ENCODE measurements at regions not wholly inside any gene's neighbourhood (a gene's known extent, or its start where the extent isn't known, plus 50 kb on each side); places are given as distances from the start of the nearest gene placed in this dataset.

- TF ChIP-seq, protein P1, sequence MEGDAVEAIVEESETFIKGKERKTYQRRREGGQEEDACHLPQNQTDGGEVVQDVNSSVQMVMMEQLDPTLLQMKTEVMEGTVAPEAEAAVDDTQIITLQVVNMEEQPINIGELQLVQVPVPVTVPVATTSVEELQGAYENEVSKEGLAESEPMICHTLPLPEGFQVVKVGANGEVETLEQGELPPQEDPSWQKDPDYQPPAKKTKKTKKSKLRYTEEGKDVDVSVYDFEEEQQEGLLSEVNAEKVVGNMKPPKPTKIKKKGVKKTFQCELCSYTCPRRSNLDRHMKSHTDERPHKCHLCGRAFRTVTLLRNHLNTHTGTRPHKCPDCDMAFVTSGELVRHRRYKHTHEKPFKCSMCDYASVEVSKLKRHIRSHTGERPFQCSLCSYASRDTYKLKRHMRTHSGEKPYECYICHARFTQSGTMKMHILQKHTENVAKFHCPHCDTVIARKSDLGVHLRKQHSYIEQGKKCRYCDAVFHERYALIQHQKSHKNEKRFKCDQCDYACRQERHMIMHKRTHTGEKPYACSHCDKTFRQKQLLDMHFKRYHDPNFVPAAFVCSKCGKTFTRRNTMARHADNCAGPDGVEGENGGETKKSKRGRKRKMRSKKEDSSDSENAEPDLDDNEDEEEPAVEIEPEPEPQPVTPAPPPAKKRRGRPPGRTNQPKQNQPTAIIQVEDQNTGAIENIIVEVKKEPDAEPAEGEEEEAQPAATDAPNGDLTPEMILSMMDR (IDR thresholded peaks at IDR 0.05; ENCODE audit: low read length): no peak
- no peak for TF ChIP-seq EZH2 (IDR thresholded peaks at IDR 0.05; ENCODE audit: borderline replicate concordance, low read length)
Observed at GRCh38 chr13:74576420-74576819, 442.2 kb upstream of the KLF12 start.

Data from OCI-LY1 (cell line).